HepG2 (cell line): ENCODE measurements at regions not wholly inside any gene's neighbourhood (a gene's known extent, or its start where the extent isn't known, plus 50 kb on each side); places are given as distances from the start of the nearest gene placed in this dataset.

Experiments used
- FOXA1 ChIP-seq, 2 experiments: fragments of 450-650 bp in 1 of 2; sonication (generic) in 1 of 2; formaldehyde crosslinking in 1 of 2; IDR thresholded peaks; 2 replicates each; pipeline versions ENCODE4 v1.4.0 to v1.6.1; 2016 to 2020; ENCODE audit warnings: missing genetic modification reagents in 1 of 2
- POLR2AphosphoS5 ChIP-seq: IDR thresholded peaks from 2 replicates; pipeline ENCODE4 v1.6.1; 2012; ENCODE audit warnings: low read depth, low read length
- RAD51 ChIP-seq: fragments of 450-650 bp; IDR thresholded peaks from 2 replicates; pipeline ENCODE4 v1.6.1; 2016; ENCODE audit warnings: borderline replicate concordance
- ZFP37 ChIP-seq: sonication (generic); formaldehyde crosslinking; IDR thresholded peaks from 2 replicates; pipeline ENCODE4 v1.4.0; 2020; ENCODE audit warnings: missing genetic modification reagents, borderline replicate concordance
- ZNF263 ChIP-seq: sonication (generic); formaldehyde crosslinking; IDR thresholded peaks from 2 replicates; pipeline ENCODE4 v1.4.0; 2020; ENCODE audit warnings: missing genetic modification reagents
- ZNF33B ChIP-seq: sonication (generic); formaldehyde crosslinking; IDR thresholded peaks from 2 replicates; pipeline ENCODE4 v1.5.1; 2020; ENCODE audit warnings: mild to moderate bottlenecking, missing genetic modification reagents
- ZNF772 ChIP-seq: sonication (generic); formaldehyde crosslinking; IDR thresholded peaks from 2 replicates; pipeline ENCODE4 v1.5.0; 2020; ENCODE audit warnings: mild to moderate bottlenecking, missing genetic modification reagents
- ZNF781 ChIP-seq: sonication (generic); formaldehyde crosslinking; IDR thresholded peaks from 2 replicates; pipeline ENCODE4 v1.5.1; 2020; ENCODE audit warnings: borderline replicate concordance, mild to moderate bottlenecking, missing genetic modification reagents; ENCODE audit errors: not compliant biosample characterization
- TF ChIP-seq, protein P1 (sequence below): sonication (generic); formaldehyde crosslinking; IDR thresholded peaks from 2 replicates; pipeline ENCODE4 v1.4.0; 2020; ENCODE audit warnings: missing genetic modification reagents, borderline replicate concordance

- TF ChIP-seq ZNF772 (CRISPR knock-in tag) (no peak), ZNF33B (CRISPR knock-in tag) (no peak), ZNF263 (CRISPR knock-in tag) (no peak), ZFP37 (no peak), RAD51 (no peak), FOXA1 (IDR thresholded peaks at IDR 0.05) (no peak), FOXA1 (CRISPR knock-in tag; IDR thresholded peaks at IDR 0.05) (no peak), POLR2AphosphoS5 (no peak), ZNF781 (CRISPR knock-in tag) (no peak)
- TF ChIP-seq, protein P1, sequence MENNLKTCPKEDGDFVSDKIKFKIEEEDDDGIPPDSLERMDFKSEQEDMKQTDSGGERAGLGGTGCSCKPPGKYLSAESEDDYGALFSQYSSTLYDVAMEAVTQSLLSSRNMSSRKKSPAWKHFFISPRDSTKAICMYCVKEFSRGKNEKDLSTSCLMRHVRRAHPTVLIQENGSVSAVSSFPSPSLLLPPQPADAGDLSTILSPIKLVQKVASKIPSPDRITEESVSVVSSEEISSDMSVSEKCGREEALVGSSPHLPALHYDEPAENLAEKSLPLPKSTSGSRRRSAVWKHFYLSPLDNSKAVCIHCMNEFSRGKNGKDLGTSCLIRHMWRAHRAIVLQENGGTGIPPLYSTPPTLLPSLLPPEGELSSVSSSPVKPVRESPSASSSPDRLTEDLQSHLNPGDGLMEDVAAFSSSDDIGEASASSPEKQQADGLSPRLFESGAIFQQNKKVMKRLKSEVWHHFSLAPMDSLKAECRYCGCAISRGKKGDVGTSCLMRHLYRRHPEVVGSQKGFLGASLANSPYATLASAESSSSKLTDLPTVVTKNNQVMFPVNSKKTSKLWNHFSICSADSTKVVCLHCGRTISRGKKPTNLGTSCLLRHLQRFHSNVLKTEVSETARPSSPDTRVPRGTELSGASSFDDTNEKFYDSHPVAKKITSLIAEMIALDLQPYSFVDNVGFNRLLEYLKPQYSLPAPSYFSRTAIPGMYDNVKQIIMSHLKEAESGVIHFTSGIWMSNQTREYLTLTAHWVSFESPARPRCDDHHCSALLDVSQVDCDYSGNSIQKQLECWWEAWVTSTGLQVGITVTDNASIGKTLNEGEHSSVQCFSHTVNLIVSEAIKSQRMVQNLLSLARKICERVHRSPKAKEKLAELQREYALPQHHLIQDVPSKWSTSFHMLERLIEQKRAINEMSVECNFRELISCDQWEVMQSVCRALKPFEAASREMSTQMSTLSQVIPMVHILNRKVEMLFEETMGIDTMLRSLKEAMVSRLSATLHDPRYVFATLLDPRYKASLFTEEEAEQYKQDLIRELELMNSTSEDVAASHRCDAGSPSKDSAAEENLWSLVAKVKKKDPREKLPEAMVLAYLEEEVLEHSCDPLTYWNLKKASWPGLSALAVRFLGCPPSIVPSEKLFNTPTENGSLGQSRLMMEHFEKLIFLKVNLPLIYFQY: no peak
Measured at GRCh38 chr7:13236026-13236425, 548.6 kb downstream of the ARL4A start.
